ENCODE measurements at regions not wholly inside any gene's neighbourhood (a gene's known extent, or its start where the extent isn't known, plus 50 kb on each side); places are given as distances from the start of the nearest gene placed in this dataset.

- peak; percentile 48; the same call in 1 of the 2 replicates for TF ChIP-seq MIER2 (CRISPR knock-in tag; IDR thresholded peaks at IDR 0.05)
- 0 out of 2 replicates have a peak, but pooled peaks have one; percentile 37 for TF ChIP-seq KDM1A (CRISPR knock-in tag; IDR thresholded peaks at IDR 0.05)
- TF ChIP-seq NFE2 (CRISPR knock-in tag; IDR thresholded peaks at IDR 0.05): no peak
- TF ChIP-seq CREM (IDR thresholded peaks at IDR 0.05): peak; percentile 92
- TF ChIP-seq CREM (CRISPR knock-in tag; IDR thresholded peaks at IDR 0.05): no peak
- peak; percentile 81 for TF ChIP-seq MLX (CRISPR knock-in tag; IDR thresholded peaks at IDR 0.05)
- TF ChIP-seq ZNF564 (CRISPR knock-in tag; IDR thresholded peaks at IDR 0.05): peak; percentile 58; the same call in 1 of the 2 replicates
- peak; percentile 84; the same call in 1 of the 2 replicates for TF ChIP-seq IRF2 (CRISPR knock-in tag; IDR thresholded peaks at IDR 0.05)
- TF ChIP-seq ZBTB34 (CRISPR knock-in tag; IDR thresholded peaks at IDR 0.05): no peak; the same call in 1 of the 2 replicates
- TF ChIP-seq SRY (CRISPR knock-in tag; IDR thresholded peaks at IDR 0.05): no peak
- no peak for TF ChIP-seq ZNF780A (CRISPR knock-in tag; IDR thresholded peaks at IDR 0.05)
- TF ChIP-seq ARNT2 (CRISPR knock-in tag; IDR thresholded peaks at IDR 0.05; ENCODE audit: low read depth): no peak; the same call in 1 of the 2 replicates
- TF ChIP-seq KLF11 (CRISPR knock-in tag; IDR thresholded peaks at IDR 0.05): 0 out of 2 replicates have a peak, but pooled peaks have one; percentile 26
- TF ChIP-seq ZNF558 (CRISPR knock-in tag; IDR thresholded peaks at IDR 0.05; ENCODE audit: borderline replicate concordance): 0 out of 2 replicates have a peak, but pooled peaks have one; percentile 47
- peak; percentile 47 for TF ChIP-seq RBFOX2 (IDR thresholded peaks at IDR 0.05; ENCODE audit: low read depth, low read length)
- TF ChIP-seq ZNF430 (CRISPR knock-in tag; IDR thresholded peaks at IDR 0.05): peak; percentile 75; the same call in 1 of the 2 replicates
- TF ChIP-seq ZBED4 (CRISPR knock-in tag; IDR thresholded peaks at IDR 0.05; ENCODE audit: borderline replicate concordance): peak; percentile 45; the same call in 1 of the 2 replicates
- no peak for TF ChIP-seq GPN1 (CRISPR knock-in tag; IDR thresholded peaks at IDR 0.05; ENCODE audit: borderline replicate concordance)
Measured at GRCh38 chr2:215619022-215619958, 183.4 kb upstream of the FN1 start (continued).

All from HepG2 (cell line).